ENCODE measurements at regions not wholly inside any gene's neighbourhood (a gene's known extent, or its start where the extent isn't known, plus 50 kb on each side); places are given as distances from the start of the nearest gene placed in this dataset.
"Not testable (repeated sequence)": the region's sequence is repeated elsewhere in the genome, so short reads cannot be mapped to it uniquely, and the experiment has no call there.

GRCh38 chr3:75906555-75907112 lies 121.3 kb upstream of the ZNF717 start:
- no peak overlapping the region for H3K4me3 ChIP-seq (ENCODE audit: low read length)
- no peaks in the 10 kb centered on the region for H3K9me3 ChIP-seq (ENCODE audit: insufficient read depth, low read length)
- no peak overlapping the region for H2AFZ ChIP-seq (ENCODE audit: low read depth, low read length)
- no peaks in the 10 kb centered on the region for H3K79me2 ChIP-seq (ENCODE audit: low read length)
- no peaks in the 10 kb centered on the region for H3K36me3 ChIP-seq (replicated peaks; ENCODE audit: low read depth, low read length)
- no peaks in the 10 kb centered on the region for H4K20me1 ChIP-seq (ENCODE audit: insufficient read depth, low read length)
- no peaks in the 10 kb centered on the region for H3K4me1 ChIP-seq (ENCODE audit: low read length)
- H3K27me3 ChIP-seq (ENCODE audit: low read depth, low read length), result no peaks in the 10 kb centered on the region
- no peak overlapping the region for H3K27ac ChIP-seq (ENCODE audit: low read length)
- H3K9ac ChIP-seq (ENCODE audit: low read length), result no peak overlapping the region
- H3K4me2 ChIP-seq (ENCODE audit: low read length), result no peak overlapping the region
- no peak for TF ChIP-seq EZH2phosphoT487 (IDR thresholded peaks at IDR 0.05; ENCODE audit: low read depth)
- TF ChIP-seq, protein P1, sequence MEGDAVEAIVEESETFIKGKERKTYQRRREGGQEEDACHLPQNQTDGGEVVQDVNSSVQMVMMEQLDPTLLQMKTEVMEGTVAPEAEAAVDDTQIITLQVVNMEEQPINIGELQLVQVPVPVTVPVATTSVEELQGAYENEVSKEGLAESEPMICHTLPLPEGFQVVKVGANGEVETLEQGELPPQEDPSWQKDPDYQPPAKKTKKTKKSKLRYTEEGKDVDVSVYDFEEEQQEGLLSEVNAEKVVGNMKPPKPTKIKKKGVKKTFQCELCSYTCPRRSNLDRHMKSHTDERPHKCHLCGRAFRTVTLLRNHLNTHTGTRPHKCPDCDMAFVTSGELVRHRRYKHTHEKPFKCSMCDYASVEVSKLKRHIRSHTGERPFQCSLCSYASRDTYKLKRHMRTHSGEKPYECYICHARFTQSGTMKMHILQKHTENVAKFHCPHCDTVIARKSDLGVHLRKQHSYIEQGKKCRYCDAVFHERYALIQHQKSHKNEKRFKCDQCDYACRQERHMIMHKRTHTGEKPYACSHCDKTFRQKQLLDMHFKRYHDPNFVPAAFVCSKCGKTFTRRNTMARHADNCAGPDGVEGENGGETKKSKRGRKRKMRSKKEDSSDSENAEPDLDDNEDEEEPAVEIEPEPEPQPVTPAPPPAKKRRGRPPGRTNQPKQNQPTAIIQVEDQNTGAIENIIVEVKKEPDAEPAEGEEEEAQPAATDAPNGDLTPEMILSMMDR (IDR thresholded peaks at IDR 0.05; ENCODE audit: low read depth, low read length), result no peak

DNA sequence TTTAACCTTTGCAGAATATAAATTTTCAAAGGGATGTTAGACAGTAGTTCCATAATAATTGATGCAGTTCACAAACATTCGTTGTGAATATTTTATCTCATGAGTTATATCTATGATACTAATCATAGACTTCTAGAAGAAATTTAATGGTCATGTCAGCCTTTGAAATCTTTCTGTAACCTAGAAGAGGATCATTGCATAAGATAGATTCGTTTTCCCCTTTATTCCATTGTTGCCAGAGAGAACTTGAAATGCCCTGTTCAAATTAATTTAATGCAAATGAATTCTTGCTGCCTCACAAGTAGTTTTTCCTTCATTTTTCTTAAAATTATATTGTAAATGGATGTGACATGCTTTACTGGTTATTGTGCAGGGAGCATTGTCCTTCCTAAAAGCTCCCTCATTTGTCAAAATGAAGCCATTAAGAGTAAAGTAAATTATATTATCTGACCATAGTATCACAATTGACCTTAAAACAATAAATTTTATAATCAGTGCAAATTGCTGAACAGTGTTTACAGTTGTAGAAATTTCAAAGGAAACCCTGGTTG lies 128.5 kb upstream of the ZNF717 start:
- Histone ChIP-seq H3K79me2 (ENCODE audit: low read length) (no peaks in the 10 kb centered on the region), H2AFZ (ENCODE audit: low read depth, low read length) (no peak overlapping the region), H3K9me3 (ENCODE audit: insufficient read depth, low read length) (no peaks in the 10 kb centered on the region), H3K9ac (ENCODE audit: low read length) (no peak overlapping the region), H3K4me1 (ENCODE audit: low read length) (no peaks in the 10 kb centered on the region), H4K20me1 (ENCODE audit: insufficient read depth, low read length) (no peaks in the 10 kb centered on the region), H3K27ac (ENCODE audit: low read length) (no peak overlapping the region), H3K36me3 (replicated peaks; ENCODE audit: low read depth, low read length) (no peaks in the 10 kb centered on the region), H3K4me3 (ENCODE audit: low read length) (no peak overlapping the region), H3K27me3 (ENCODE audit: low read depth, low read length) (no peaks in the 10 kb centered on the region), H3K4me2 (ENCODE audit: low read length) (no peak overlapping the region)
- no peak for TF ChIP-seq EZH2phosphoT487 (IDR thresholded peaks at IDR 0.05; ENCODE audit: low read depth)

DNA sequence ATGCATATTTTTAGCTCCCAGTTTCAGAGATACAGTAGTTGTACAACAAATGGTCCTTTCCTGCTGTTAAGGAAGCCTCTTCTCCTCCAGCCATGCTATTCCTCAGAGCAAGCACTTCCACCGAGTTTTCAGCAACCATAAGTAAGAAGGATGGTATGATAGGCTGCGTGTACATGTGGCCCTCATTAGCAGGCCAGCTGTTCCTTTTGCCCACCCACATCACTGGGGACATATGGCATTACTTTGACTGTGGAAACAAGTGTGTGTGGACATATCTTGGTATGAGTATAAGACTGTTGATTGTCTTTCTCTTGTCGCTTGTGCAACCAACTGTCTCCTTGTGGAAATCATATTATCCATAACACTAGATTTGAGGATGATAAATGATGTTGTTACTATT lies 129.4 kb upstream of the ZNF717 start:
- H4K20me1 ChIP-seq (ENCODE audit: insufficient read depth, low read length); H3K36me3 ChIP-seq (replicated peaks; ENCODE audit: low read depth, low read length); H3K4me3 ChIP-seq (ENCODE audit: low read length); H3K4me2 ChIP-seq (ENCODE audit: low read length); H3K9ac ChIP-seq (ENCODE audit: low read length); H3K27me3 ChIP-seq (ENCODE audit: low read depth, low read length); H2AFZ ChIP-seq (ENCODE audit: low read depth, low read length); H3K4me1 ChIP-seq (ENCODE audit: low read length); H3K79me2 ChIP-seq (ENCODE audit: low read length); H3K9me3 ChIP-seq (ENCODE audit: insufficient read depth, low read length); H3K27ac ChIP-seq (ENCODE audit: low read length): not testable (repeated sequence)

DNA sequence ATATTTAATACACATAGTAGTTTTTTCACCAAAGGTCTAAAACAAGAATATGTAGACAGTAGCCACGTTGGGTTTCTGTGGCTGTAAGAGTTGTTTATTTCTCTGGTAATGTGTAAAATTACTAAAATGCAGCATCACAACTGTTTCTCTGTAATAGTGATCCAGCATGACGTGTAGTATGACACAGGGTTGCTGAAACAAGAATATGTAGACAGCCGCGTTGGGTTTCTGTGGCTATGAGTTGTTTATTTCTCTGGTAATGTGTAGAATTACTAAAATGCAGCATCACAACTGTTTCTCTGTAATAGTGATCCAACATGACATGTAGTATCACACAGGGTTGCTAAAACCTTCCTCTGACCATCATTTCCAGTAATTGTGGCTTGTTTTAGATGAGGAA lies 153.6 kb upstream of the ZNF717 start:
- no peak overlapping the region for H3K9ac ChIP-seq (ENCODE audit: low read length)
- H4K20me1 ChIP-seq (ENCODE audit: insufficient read depth, low read length), result no peaks in the 10 kb centered on the region
- H3K4me3 ChIP-seq (ENCODE audit: low read length), result no peak overlapping the region
- no peaks in the 10 kb centered on the region for H3K79me2 ChIP-seq (ENCODE audit: low read length)
- no peak overlapping the region for H3K27ac ChIP-seq (ENCODE audit: low read length)
- no peaks in the 10 kb centered on the region for H3K4me1 ChIP-seq (ENCODE audit: low read length)
- no peaks in the 10 kb centered on the region for H3K9me3 ChIP-seq (ENCODE audit: insufficient read depth, low read length)
- no peak overlapping the region for H3K4me2 ChIP-seq (ENCODE audit: low read length)
- H2AFZ ChIP-seq (ENCODE audit: low read depth, low read length), result no peak overlapping the region
- TF ChIP-seq EZH2phosphoT487 (IDR thresholded peaks at IDR 0.05; ENCODE audit: low read depth), result no peak
- TF ChIP-seq, protein P1 (IDR thresholded peaks at IDR 0.05; ENCODE audit: low read depth, low read length), result no peak
- H3K27me3 ChIP-seq (ENCODE audit: low read depth, low read length), result no peaks in the 10 kb centered on the region
- H3K36me3 ChIP-seq (replicated peaks; ENCODE audit: low read depth, low read length), result no peaks in the 10 kb centered on the region

DNA sequence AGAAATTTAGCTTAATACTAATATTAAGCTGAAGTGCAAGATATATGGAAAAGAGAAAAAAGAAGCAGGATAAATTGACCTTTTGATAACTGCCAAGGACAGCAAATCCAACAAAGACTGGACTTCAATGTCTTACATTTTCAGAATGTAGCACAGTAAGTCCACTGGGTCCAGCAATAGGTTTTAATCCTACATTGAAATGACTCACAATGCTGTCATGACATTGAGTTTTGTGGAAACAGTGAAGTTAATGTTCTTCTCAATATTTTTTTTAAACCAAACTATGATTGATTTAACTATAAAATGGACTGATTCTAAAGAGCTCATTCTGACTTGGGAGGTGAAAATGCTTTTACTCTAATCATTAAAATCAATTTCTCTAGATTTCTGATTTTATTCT lies 166.6 kb upstream of the ZNF717 start:
- H3K9me3 ChIP-seq (ENCODE audit: insufficient read depth, low read length), result no peaks in the 10 kb centered on the region
- no peak for TF ChIP-seq EZH2phosphoT487 (IDR thresholded peaks at IDR 0.05; ENCODE audit: low read depth)
- TF ChIP-seq, protein P1 (IDR thresholded peaks at IDR 0.05; ENCODE audit: low read depth, low read length), result no peak
- H3K36me3 ChIP-seq (replicated peaks; ENCODE audit: low read depth, low read length), result no peaks in the 10 kb centered on the region
- no peak overlapping the region for H3K27ac ChIP-seq (ENCODE audit: low read length)
- H3K9ac ChIP-seq (ENCODE audit: low read length), result no peak overlapping the region
- H4K20me1 ChIP-seq (ENCODE audit: insufficient read depth, low read length), result no peaks in the 10 kb centered on the region
- H2AFZ ChIP-seq (ENCODE audit: low read depth, low read length), result no peak overlapping the region
- H3K79me2 ChIP-seq (ENCODE audit: low read length), result no peaks in the 10 kb centered on the region
- no peaks in the 10 kb centered on the region for H3K27me3 ChIP-seq (ENCODE audit: low read depth, low read length)
- H3K4me2 ChIP-seq (ENCODE audit: low read length), result no peak overlapping the region
- no peak overlapping the region for H3K4me3 ChIP-seq (ENCODE audit: low read length)
- peaks cover 2% of the 10 kb centered on the region; the same call in 1 of the 2 replicates for H3K4me1 ChIP-seq (ENCODE audit: low read length)

GRCh38 chr3:75960031-75960430 lies 174.7 kb upstream of the ZNF717 start:
- not testable (repeated sequence) for H3K27me3 ChIP-seq (ENCODE audit: low read depth, low read length); H3K4me3 ChIP-seq (ENCODE audit: low read length); H3K27ac ChIP-seq (ENCODE audit: low read length); H3K4me1 ChIP-seq (ENCODE audit: low read length); H3K36me3 ChIP-seq (replicated peaks; ENCODE audit: low read depth, low read length); H3K4me2 ChIP-seq (ENCODE audit: low read length); H3K79me2 ChIP-seq (ENCODE audit: low read length); H4K20me1 ChIP-seq (ENCODE audit: insufficient read depth, low read length); H3K9me3 ChIP-seq (ENCODE audit: insufficient read depth, low read length); H2AFZ ChIP-seq (ENCODE audit: low read depth, low read length); H3K9ac ChIP-seq (ENCODE audit: low read length)

- H3K4me1 ChIP-seq (ENCODE audit: low read length); H3K79me2 ChIP-seq (ENCODE audit: low read length); H3K4me2 ChIP-seq (ENCODE audit: low read length); H4K20me1 ChIP-seq (ENCODE audit: insufficient read depth, low read length); H3K9ac ChIP-seq (ENCODE audit: low read length); H3K27ac ChIP-seq (ENCODE audit: low read length); H3K9me3 ChIP-seq (ENCODE audit: insufficient read depth, low read length); H2AFZ ChIP-seq (ENCODE audit: low read depth, low read length); H3K4me3 ChIP-seq (ENCODE audit: low read length); H3K36me3 ChIP-seq (replicated peaks; ENCODE audit: low read depth, low read length); H3K27me3 ChIP-seq (ENCODE audit: low read depth, low read length): not testable (repeated sequence)
Measured at GRCh38 chr3:75962054-75962453, 176.7 kb upstream of the ZNF717 start.

Measured in OCI-LY3 (cell line).